Loucy (cell line): ENCODE measurements at regions not wholly inside any gene's neighbourhood (a gene's known extent, or its start where the extent isn't known, plus 50 kb on each side); places are given as distances from the start of the nearest gene placed in this dataset.

ENCODE experiments used
- EZH2phosphoT487 ChIP-seq: fragments of 200-600 bp; IDR thresholded peaks from 2 replicates; pipeline ENCODE4 v1.6.1; 2018; ENCODE audit warnings: antibody characterized with exemption, mild to moderate bottlenecking, moderate library complexity, borderline replicate concordance
- TF ChIP-seq, protein P1 (sequence below): fragments of 200-600 bp; sonication (generic); conservative IDR thresholded peaks from 2 replicates; pipeline ENCODE4 v1.5.1; 2014; ENCODE audit warnings: mild to moderate bottlenecking, antibody characterized with exemption, low read length

DNA sequence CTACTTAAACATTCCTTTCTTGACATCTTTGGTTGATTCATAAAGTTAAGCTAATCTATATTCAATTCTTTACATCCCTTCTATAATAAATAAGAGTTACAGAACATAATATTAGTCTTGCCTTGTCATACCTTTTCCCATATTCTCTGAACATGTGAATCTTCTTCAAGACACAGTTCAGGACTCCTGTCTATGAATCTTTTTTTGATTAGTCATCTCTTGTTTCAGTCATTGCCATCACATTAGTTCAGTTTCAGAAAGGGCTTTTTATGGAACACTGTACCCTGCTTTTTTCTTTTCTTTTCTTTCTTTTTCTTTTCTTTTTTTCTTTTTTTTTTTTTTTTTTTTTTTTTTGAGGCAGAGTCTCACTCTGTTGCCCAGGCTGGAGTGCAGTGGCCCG is 181.2 kb downstream of the UBE2E3 start:
- TF ChIP-seq, protein P1, sequence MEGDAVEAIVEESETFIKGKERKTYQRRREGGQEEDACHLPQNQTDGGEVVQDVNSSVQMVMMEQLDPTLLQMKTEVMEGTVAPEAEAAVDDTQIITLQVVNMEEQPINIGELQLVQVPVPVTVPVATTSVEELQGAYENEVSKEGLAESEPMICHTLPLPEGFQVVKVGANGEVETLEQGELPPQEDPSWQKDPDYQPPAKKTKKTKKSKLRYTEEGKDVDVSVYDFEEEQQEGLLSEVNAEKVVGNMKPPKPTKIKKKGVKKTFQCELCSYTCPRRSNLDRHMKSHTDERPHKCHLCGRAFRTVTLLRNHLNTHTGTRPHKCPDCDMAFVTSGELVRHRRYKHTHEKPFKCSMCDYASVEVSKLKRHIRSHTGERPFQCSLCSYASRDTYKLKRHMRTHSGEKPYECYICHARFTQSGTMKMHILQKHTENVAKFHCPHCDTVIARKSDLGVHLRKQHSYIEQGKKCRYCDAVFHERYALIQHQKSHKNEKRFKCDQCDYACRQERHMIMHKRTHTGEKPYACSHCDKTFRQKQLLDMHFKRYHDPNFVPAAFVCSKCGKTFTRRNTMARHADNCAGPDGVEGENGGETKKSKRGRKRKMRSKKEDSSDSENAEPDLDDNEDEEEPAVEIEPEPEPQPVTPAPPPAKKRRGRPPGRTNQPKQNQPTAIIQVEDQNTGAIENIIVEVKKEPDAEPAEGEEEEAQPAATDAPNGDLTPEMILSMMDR = no peak
- TF ChIP-seq EZH2phosphoT487 = no peak
